ENCODE measurements at regions not wholly inside any gene's neighbourhood (a gene's known extent, or its start where the extent isn't known, plus 50 kb on each side); places are given as distances from the start of the nearest gene placed in this dataset.

DNA sequence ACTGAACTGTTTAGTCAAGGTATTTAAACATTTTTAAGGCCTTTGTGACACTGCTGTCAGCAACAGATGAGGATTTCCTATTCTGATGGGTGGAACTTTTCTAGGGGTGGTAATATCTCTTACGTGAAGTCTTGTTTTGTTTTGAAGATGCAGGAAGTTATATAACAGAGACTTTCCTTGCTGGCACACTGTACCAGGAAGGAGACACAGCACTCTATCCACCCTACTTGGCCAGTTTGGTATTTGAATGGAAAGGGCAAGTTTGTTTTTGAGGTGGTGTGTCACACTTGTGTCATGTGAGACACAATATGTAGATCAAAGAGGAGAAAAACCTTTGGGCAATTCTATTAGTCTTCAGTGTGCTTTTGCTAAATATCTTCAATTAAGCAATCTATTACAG lies 51.6 kb upstream of the SRP54 start:
- peak overlapping the region; percentile 77 for H3K27ac ChIP-seq (ENCODE audit: insufficient read depth, low read length, poor library complexity, severe bottlenecking)
- peak; percentile 8 to 32 (median 29) for DNase-seq
- H3K4me1 ChIP-seq (ENCODE audit: control insufficient read depth, insufficient read depth, low read length, poor library complexity, severe bottlenecking): peaks cover 16% of the 10 kb centered on the region
- H3K36me3 ChIP-seq (ENCODE audit: control insufficient read depth, insufficient read depth, low read length): no peaks in the 10 kb centered on the region
- no peaks in the 10 kb centered on the region for H3K9me3 ChIP-seq (ENCODE audit: control insufficient read depth, low read length)
- no peak overlapping the region for H3K4me3 ChIP-seq (ENCODE audit: insufficient read depth, low read depth, low read length, poor library complexity, severe bottlenecking)
- no peaks in the 10 kb centered on the region for H3K27me3 ChIP-seq (replicated peaks; ENCODE audit: control insufficient read depth, insufficient read depth, low read length, poor library complexity, severe bottlenecking)

DNA sequence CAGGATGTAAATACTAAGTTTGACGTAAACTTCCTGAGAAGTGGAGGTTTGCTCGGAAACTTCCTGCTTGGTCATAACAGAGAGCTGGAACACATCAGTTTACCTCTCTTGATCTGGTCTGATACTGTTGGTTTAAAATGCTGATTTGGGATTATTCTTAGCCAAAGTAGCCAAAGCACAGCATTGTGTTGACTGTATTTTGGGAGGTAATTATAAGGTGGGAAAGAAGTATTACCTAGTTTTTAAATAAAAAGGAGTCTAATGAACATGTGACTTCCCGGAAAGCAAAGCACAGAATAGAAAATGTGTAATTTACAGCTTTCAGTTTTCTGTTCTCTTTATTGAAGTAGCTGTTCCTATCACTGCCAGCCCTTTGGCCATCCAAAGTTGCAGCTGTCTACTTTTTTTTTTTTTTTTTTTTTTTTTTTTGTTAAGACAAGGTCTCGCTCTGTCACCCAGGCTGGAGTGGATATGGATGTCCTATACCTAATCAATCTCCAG lies 52.2 kb upstream of the SRP54 start:
- Histone ChIP-seq H3K4me3 (ENCODE audit: insufficient read depth, low read depth, low read length, poor library complexity, severe bottlenecking) (peak overlapping the region; percentile 1), H3K27me3 (replicated peaks; ENCODE audit: control insufficient read depth, insufficient read depth, low read length, poor library complexity, severe bottlenecking) (no peaks in the 10 kb centered on the region), H3K36me3 (ENCODE audit: control insufficient read depth, insufficient read depth, low read length) (no peaks in the 10 kb centered on the region), H3K27ac (ENCODE audit: insufficient read depth, low read length, poor library complexity, severe bottlenecking) (peak overlapping the region; percentile 77), H3K9me3 (ENCODE audit: control insufficient read depth, low read length) (no peaks in the 10 kb centered on the region), H3K4me1 (ENCODE audit: control insufficient read depth, insufficient read depth, low read length, poor library complexity, severe bottlenecking) (peaks cover 16% of the 10 kb centered on the region)
- peak in 1 of 3 donors; percentile 8 for DNase-seq

DNA sequence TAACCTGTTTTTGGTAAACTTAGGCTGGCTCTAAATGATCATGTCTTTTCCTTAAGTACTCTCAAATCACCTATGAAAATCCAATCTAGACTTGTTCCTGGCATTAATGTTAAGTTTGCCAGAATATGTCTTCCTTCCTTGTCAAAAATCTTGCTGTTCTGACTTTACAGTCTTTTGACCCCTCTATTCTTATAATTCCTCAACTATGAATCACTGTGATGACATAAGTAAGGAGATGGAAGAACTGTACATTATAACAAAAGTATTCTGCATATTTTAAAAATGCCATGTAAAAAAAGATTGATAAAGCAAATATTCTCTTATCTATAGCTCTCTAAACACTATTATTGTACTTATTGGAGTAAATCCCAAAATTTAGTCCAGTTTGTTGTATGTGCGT lies 51.4 kb upstream of the BAZ1A start:
- H3K36me3 ChIP-seq (ENCODE audit: control insufficient read depth, insufficient read depth, low read length): no peaks in the 10 kb centered on the region
- no peaks in the 10 kb centered on the region for H3K27me3 ChIP-seq (replicated peaks; ENCODE audit: control insufficient read depth, insufficient read depth, low read length, poor library complexity, severe bottlenecking)
- DNase-seq: no peak
- no peak overlapping the region for H3K27ac ChIP-seq (ENCODE audit: insufficient read depth, low read length, poor library complexity, severe bottlenecking)
- H3K4me1 ChIP-seq (ENCODE audit: control insufficient read depth, insufficient read depth, low read length, poor library complexity, severe bottlenecking): peaks cover 16% of the 10 kb centered on the region
- no peak overlapping the region for H3K4me3 ChIP-seq (ENCODE audit: insufficient read depth, low read depth, low read length, poor library complexity, severe bottlenecking)
- H3K9me3 ChIP-seq (ENCODE audit: control insufficient read depth, low read length): no peaks in the 10 kb centered on the region
